ENCODE measurements at regions not wholly inside any gene's neighbourhood (a gene's known extent, or its start where the extent isn't known, plus 50 kb on each side); places are given as distances from the start of the nearest gene placed in this dataset.

- no peak for DNase-seq
Observed at GRCh38 chr6:77535172-77535571, 71.9 kb upstream of the HTR1B start.

GRCh38 chr6:77536701-77537100, 73.4 kb upstream of the HTR1B start:
- no peak for DNase-seq

GRCh38 chr6:77543601-77544000, 80.3 kb upstream of the HTR1B start:
- no peak for DNase-seq

- no peak for DNase-seq
Observed at GRCh38 chr6:77548190-77548589, 84.9 kb upstream of the HTR1B start.

- DNase-seq = no peak
Observed at GRCh38 chr6:77548662-77549366, 85.5 kb upstream of the HTR1B start.

GRCh38 chr6:77551135-77551534, 87.8 kb upstream of the HTR1B start:
- no peak for DNase-seq

- DNase-seq = peak; percentile 34
Observed at GRCh38 chr6:77561768-77562314, 91.0 kb upstream of the MEI4 start.

GRCh38 chr6:77565370-77565769, 87.5 kb upstream of the MEI4 start:
- DNase-seq = no peak

- no peak for DNase-seq
Observed at GRCh38 chr6:77566235-77566634, 86.6 kb upstream of the MEI4 start.

- no peak for DNase-seq
Observed at GRCh38 chr6:77568570-77568969, 84.3 kb upstream of the MEI4 start.

GRCh38 chr6:77573843-77574242, 79.0 kb upstream of the MEI4 start:
- no peak for DNase-seq

GRCh38 chr6:77587963-77588362, 64.9 kb upstream of the MEI4 start:
- DNase-seq = no peak

Measured in tongue (tissue), 1 donor.